ENCODE measurements at regions not wholly inside any gene's neighbourhood (a gene's known extent, or its start where the extent isn't known, plus 50 kb on each side); places are given as distances from the start of the nearest gene placed in this dataset.

GRCh38 chr2:49237867-49238603 is 83.7 kb upstream of the FSHR start:
- Histone ChIP-seq H3K4me1 (ENCODE audit: control insufficient read depth in 1 of 2, insufficient read depth in 2 of 2, low read length in 2 of 2) (no peaks in the 10 kb centered on the region), H3K4me2 (ENCODE audit: low read length) (no peak overlapping the region), H3K27ac (ENCODE audit: low read depth, low read length) (no peak overlapping the region), H3K36me3 (ENCODE audit: control insufficient read depth in 1 of 2, insufficient read depth in 2 of 2, low read length in 2 of 2) (no peaks in the 10 kb centered on the region), H2AFZ (ENCODE audit: low read depth, low read length, poor library complexity, severe bottlenecking) (no peak overlapping the region), H3K27me3 (ENCODE audit: insufficient read depth, low read length) (no peaks in the 10 kb centered on the region), H3K79me2 (ENCODE audit: insufficient read depth, low read length) (no peaks in the 10 kb centered on the region), H3K9ac (ENCODE audit: low read length) (no peak overlapping the region), H3K4me3 (replicated peaks in 1 of 2; ENCODE audit: low read depth in 1 of 2, low read length in 2 of 2) (no peak overlapping the region), H3K9me3 (ENCODE audit: control insufficient read depth in 1 of 2, insufficient read depth in 1 of 2, low read depth in 1 of 2, low read length in 2 of 2) (no peaks in the 10 kb centered on the region; a peak in 1 of 4 replicates), H3K9me2 (ENCODE audit: insufficient read depth) (no peaks in the 10 kb centered on the region), H4K20me1 (ENCODE audit: insufficient read depth) (no peaks in the 10 kb centered on the region)
- ChIA-PET RAD21 (ENCODE audit: low non-redundant PET in 1 of 2, low total read pairs in 2 of 2, uncharacterized antibody in 2 of 2, unreplicated experiment in 2 of 2) (no interaction called here), CTCF (no interaction called here), POLR2A (no interaction called here)
- TF ChIP-seq ZFX (IDR thresholded peaks at IDR 0.05) (no peak), ZBTB33 (IDR thresholded peaks at IDR 0.05; ENCODE audit: extremely low read depth, insufficient replicate concordance, low read length) (no peak), RAD21 (IDR thresholded peaks at IDR 0.05; ENCODE audit: low read depth) (no peak), SP1 (IDR thresholded peaks at IDR 0.05; ENCODE audit: low read depth) (no peak), CEBPB (IDR thresholded peaks at IDR 0.05; ENCODE audit: low read depth) (no peak), FOSL1 (IDR thresholded peaks at IDR 0.05; ENCODE audit: low read depth) (no peak), ATF3 (IDR thresholded peaks at IDR 0.05) (no peak), EZH2 (IDR thresholded peaks at IDR 0.05) (no peak), ELF1 (IDR thresholded peaks at IDR 0.05; ENCODE audit: borderline replicate concordance, low read depth) (no peak), REST (IDR thresholded peaks at IDR 0.05; ENCODE audit: low read depth) (no peak), SIN3A (IDR thresholded peaks at IDR 0.05; ENCODE audit: low read depth) (no peak), MAX (IDR thresholded peaks at IDR 0.05) (no peak), POLR2AphosphoS5 (IDR thresholded peaks at IDR 0.05; ENCODE audit: low read depth, low read length) (no peak), TCF7L2 (IDR thresholded peaks at IDR 0.05; ENCODE audit: borderline replicate concordance, extremely low read depth, insufficient read depth, insufficient read length) (no peak), JUND (IDR thresholded peaks at IDR 0.05) (no peak), EZH2phosphoT487 (IDR thresholded peaks at IDR 0.05; ENCODE audit: borderline replicate concordance) (no peak)
- BruUV-seq (replicated peaks), result no TSS peak
- DNase-seq (ENCODE audit: low read depth, low spot score), result no peak
- intact Hi-C loops (cut with micrococcal nuclease), result no loop called here
- ATAC-seq, result no peak
